WI38 (cell line): ENCODE measurements at regions not wholly inside any gene's neighbourhood (a gene's known extent, or its start where the extent isn't known, plus 50 kb on each side); places are given as distances from the start of the nearest gene placed in this dataset.

Experiments
- H3K4me3 ChIP-seq: 2 replicates; pipeline ENCODE4 v1.5.1; 2011; ENCODE audit warnings: low read depth, mild to moderate bottlenecking, control low read depth, low read length
- CTCF ChIP-seq: IDR thresholded peaks from 2 replicates; pipeline ENCODE4 v1.5.1; 2012; ENCODE audit warnings: low read depth, mild to moderate bottlenecking, control low read depth, low read length

GRCh38 chr11:95371153-95371552 lies 140.2 kb upstream of the SESN3 start:
- H3K4me3 ChIP-seq = no peak overlapping the region
- TF ChIP-seq CTCF = no peak

DNA sequence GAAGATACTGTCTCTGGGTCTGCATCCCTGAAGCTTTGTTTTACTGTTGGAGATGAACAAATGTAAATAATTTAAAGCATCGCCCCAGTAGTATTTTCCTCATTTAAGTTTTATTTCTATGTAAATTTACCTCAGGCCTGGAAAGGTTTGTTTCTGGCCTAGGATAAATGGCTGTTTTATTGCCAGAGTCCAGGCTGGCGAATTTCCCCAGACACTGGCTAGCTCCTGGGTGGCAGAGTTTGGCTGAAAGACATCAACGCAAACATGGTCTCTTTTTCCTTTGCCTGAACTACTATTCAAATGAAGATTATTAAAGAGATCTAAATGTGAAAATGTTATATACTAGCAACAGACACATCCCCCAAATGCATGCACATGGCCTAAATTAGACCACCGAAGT lies 136.7 kb upstream of the SESN3 start:
- no peak for TF ChIP-seq CTCF
- no peak overlapping the region for H3K4me3 ChIP-seq

GRCh38 chr11:95365348-95365747 lies 134.3 kb upstream of the SESN3 start:
- TF ChIP-seq CTCF = no peak
- no peak overlapping the region for H3K4me3 ChIP-seq

- no peak overlapping the region for H3K4me3 ChIP-seq
- TF ChIP-seq CTCF = no peak
Measured at GRCh38 chr11:95364324-95365295, 133.6 kb upstream of the SESN3 start.

DNA sequence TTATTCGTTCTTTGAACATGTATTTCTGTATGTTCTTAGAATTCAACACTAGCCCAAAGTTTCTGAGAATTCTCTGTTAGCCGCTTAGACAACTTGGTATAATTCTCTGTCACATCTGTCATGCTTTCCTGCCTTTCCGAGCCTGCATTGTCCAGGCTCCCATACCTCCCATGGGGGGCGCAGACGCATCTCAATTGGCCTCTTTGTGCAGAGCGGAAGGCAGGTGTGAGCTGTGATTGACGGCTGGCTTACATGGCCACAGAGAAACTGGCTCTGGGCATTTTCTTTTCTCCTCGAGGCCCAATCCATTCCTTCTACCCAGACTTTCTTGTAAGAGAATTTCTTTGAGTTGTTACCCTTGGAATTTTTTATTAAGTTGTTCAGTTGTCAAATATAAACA lies 132.7 kb upstream of the SESN3 start:
- no peak overlapping the region for H3K4me3 ChIP-seq

GRCh38 chr11:95363164-95363563 lies 132.2 kb upstream of the SESN3 start:
- no peak overlapping the region for H3K4me3 ChIP-seq
- no peak for TF ChIP-seq CTCF

More for the DNA sequence above, 132.7 kb upstream of the SESN3 start:
- TF ChIP-seq CTCF = no peak

- no peak for TF ChIP-seq CTCF
- H3K4me3 ChIP-seq = no peak overlapping the region
Measured at GRCh38 chr11:95361180-95361579, 130.2 kb upstream of the SESN3 start.
